ENCODE measurements at regions not wholly inside any gene's neighbourhood (a gene's known extent, or its start where the extent isn't known, plus 50 kb on each side); places are given as distances from the start of the nearest gene placed in this dataset.

DNA sequence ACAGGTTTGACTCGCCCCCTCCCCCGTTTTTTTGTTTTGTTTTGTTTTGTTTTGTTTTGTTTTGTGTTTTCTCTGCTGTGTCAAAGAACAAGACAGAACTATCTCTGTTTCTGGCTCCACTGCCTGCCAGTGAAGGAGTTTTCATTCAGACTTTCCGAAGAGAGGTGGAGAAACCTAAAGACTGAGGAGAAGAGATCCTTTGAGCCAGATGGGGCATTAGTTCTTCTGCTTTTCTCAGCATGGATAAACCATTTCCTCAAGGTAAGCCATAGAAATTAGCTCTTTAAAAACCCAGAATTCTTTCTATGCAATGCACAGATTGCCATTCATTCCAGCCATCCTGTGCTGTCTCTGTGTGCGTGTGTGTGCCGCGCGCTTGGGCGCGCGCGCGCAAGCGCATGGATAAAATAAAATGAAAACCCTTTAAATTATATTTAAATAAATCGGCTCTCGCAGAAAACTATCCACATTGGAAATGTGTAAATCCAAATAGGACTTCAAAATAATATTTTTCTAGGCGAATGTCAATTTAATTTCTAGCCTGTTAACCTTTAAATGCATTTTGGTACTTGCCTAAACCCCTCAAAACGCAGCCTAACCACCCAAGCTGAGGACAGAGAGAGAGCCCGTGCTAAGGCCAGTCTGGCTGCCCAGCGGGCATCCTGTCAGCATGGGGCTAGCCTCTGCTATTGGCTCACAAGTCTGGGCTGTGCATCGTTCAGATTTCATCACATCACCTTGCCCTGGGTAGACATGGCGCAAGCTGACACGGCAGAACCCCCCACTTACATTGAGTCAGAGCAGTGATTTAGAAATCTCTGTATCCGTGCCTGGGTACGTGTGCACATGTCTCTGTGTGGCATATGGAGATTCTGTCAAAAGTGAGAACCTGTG, 113.0 kb upstream of the VAMP7 start:
- TF ChIP-seq, protein P1, sequence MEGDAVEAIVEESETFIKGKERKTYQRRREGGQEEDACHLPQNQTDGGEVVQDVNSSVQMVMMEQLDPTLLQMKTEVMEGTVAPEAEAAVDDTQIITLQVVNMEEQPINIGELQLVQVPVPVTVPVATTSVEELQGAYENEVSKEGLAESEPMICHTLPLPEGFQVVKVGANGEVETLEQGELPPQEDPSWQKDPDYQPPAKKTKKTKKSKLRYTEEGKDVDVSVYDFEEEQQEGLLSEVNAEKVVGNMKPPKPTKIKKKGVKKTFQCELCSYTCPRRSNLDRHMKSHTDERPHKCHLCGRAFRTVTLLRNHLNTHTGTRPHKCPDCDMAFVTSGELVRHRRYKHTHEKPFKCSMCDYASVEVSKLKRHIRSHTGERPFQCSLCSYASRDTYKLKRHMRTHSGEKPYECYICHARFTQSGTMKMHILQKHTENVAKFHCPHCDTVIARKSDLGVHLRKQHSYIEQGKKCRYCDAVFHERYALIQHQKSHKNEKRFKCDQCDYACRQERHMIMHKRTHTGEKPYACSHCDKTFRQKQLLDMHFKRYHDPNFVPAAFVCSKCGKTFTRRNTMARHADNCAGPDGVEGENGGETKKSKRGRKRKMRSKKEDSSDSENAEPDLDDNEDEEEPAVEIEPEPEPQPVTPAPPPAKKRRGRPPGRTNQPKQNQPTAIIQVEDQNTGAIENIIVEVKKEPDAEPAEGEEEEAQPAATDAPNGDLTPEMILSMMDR (conservative IDR thresholded peaks at IDR 0.05; ENCODE audit: low read depth, low read length), result no peak
- no peak for TF ChIP-seq EZH2 (IDR thresholded peaks at IDR 0.05; ENCODE audit: low read length, unreplicated experiment)
